PFSK-1 (cell line): ENCODE measurements at regions not wholly inside any gene's neighbourhood (a gene's known extent, or its start where the extent isn't known, plus 50 kb on each side); places are given as distances from the start of the nearest gene placed in this dataset.

Source experiments
- FOXP2 ChIP-seq: optimal IDR thresholded peaks from 2 replicates; pipeline ENCODE3; 2011; ENCODE audit warnings: borderline replicate concordance, control low read depth, inconsistent platforms; ENCODE audit not compliant: insufficient read depth; ENCODE audit errors: extremely low read length, extremely low read depth
- POLR2AphosphoS5 ChIP-seq: IDR thresholded peaks from 2 replicates; pipeline ENCODE4 v1.6.1; 2012; ENCODE audit warnings: low read depth, mild to moderate bottlenecking, control low read depth, low read length, moderate library complexity
- REST ChIP-seq, 2 experiments: IDR thresholded peaks; 2 replicates each; pipeline versions ENCODE4 v1.6.1 to v1.8.0; 2011 to 2012; ENCODE audit warnings: low read depth in 2 of 2, low read length in 2 of 2, control low read depth in 1 of 2, inconsistent platforms in 1 of 2, mild to moderate bottlenecking in 1 of 2, moderate library complexity in 1 of 2; ENCODE audit not compliant: insufficient read depth in 1 of 2
- SIN3A ChIP-seq: IDR thresholded peaks from 2 replicates; pipeline ENCODE4 v1.6.1; 2012; ENCODE audit warnings: mild to moderate bottlenecking, low read length, moderate library complexity, borderline replicate concordance; ENCODE audit not compliant: insufficient read depth
- TAF1 ChIP-seq: IDR thresholded peaks from 2 replicates; pipeline ENCODE4 v1.6.1; 2012; ENCODE audit warnings: low read length, control low read depth, borderline replicate concordance; ENCODE audit not compliant: insufficient read depth

GRCh38 chr9:29126783-29127182 is 1553.5 kb upstream of the C9orf72 start:
- TF ChIP-seq SIN3A (no peak), TAF1 (no peak), POLR2AphosphoS5 (no peak), REST (IDR thresholded peaks at IDR 0.05; ENCODE audit: insufficient read depth in 1 of 2, low read depth in 2 of 2, low read length in 2 of 2) (no peak)

- no peak for TF ChIP-seq POLR2AphosphoS5
- TF ChIP-seq SIN3A = no peak
- no peak for TF ChIP-seq TAF1
- TF ChIP-seq FOXP2 = no peak
- TF ChIP-seq REST (IDR thresholded peaks at IDR 0.05; ENCODE audit: insufficient read depth in 1 of 2, low read depth in 2 of 2, low read length in 2 of 2) = no peak
These were observed 1556.5 kb upstream of the C9orf72 start for GRCh38 chr9:29129763-29130162.

- no peak for TF ChIP-seq SIN3A
- no peak for TF ChIP-seq POLR2AphosphoS5
- no peak for TF ChIP-seq TAF1
- TF ChIP-seq FOXP2 = no peak
- no peak for TF ChIP-seq REST (IDR thresholded peaks at IDR 0.05; ENCODE audit: insufficient read depth in 1 of 2, low read depth in 2 of 2, low read length in 2 of 2)
These were observed 1571.2 kb upstream of the C9orf72 start for GRCh38 chr9:29144476-29144875.

GRCh38 chr9:29150606-29151005 is 1577.3 kb upstream of the C9orf72 start:
- TF ChIP-seq POLR2AphosphoS5 (no peak), REST (IDR thresholded peaks at IDR 0.05; ENCODE audit: insufficient read depth in 1 of 2, low read depth in 2 of 2, low read length in 2 of 2) (no peak), FOXP2 (no peak), TAF1 (no peak)

- no peak for TF ChIP-seq TAF1
- TF ChIP-seq REST (IDR thresholded peaks at IDR 0.05; ENCODE audit: insufficient read depth in 1 of 2, low read depth in 2 of 2, low read length in 2 of 2) = no peak
- no peak for TF ChIP-seq FOXP2
- no peak for TF ChIP-seq SIN3A
- no peak for TF ChIP-seq POLR2AphosphoS5
These were observed 1587.6 kb upstream of the C9orf72 start for GRCh38 chr9:29160763-29161353.
